Mucosa of stomach (tissue), 1 donor: ENCODE measurements at regions not wholly inside any gene's neighbourhood (a gene's known extent, or its start where the extent isn't known, plus 50 kb on each side); places are given as distances from the start of the nearest gene placed in this dataset.
"Not testable (repeated sequence)": the region's sequence is repeated elsewhere in the genome, so short reads cannot be mapped to it uniquely, and the experiment has no call there.

Experiments used
- H3K27me3 ChIP-seq: one replicate; pipeline ENCODE4 v1.7.0; 2013; ENCODE audit warnings: mild to moderate bottlenecking, low read length; ENCODE audit not compliant: control insufficient read depth, insufficient read depth
- H3K36me3 ChIP-seq: one replicate; pipeline ENCODE4 v1.7.0; 2013; ENCODE audit warnings: low read length; ENCODE audit not compliant: control insufficient read depth, insufficient read depth
- H3K4me1 ChIP-seq: one replicate; pipeline ENCODE4 v1.7.0; 2013; ENCODE audit warnings: mild to moderate bottlenecking, low read length; ENCODE audit not compliant: control insufficient read depth, insufficient read depth
- H3K4me3 ChIP-seq: one replicate; pipeline ENCODE4 v1.7.0; 2013; ENCODE audit warnings: low read length
- H3K9ac ChIP-seq: one replicate; pipeline ENCODE4 v1.7.0; 2013; ENCODE audit warnings: mild to moderate bottlenecking, low read length, moderate library complexity
- H3K9me3 ChIP-seq: one replicate; pipeline ENCODE4 v1.7.0; 2013; ENCODE audit warnings: mild to moderate bottlenecking, low read length, moderate library complexity; ENCODE audit not compliant: control insufficient read depth
- donor health status: Pancreatic carcinoma.

DNA sequence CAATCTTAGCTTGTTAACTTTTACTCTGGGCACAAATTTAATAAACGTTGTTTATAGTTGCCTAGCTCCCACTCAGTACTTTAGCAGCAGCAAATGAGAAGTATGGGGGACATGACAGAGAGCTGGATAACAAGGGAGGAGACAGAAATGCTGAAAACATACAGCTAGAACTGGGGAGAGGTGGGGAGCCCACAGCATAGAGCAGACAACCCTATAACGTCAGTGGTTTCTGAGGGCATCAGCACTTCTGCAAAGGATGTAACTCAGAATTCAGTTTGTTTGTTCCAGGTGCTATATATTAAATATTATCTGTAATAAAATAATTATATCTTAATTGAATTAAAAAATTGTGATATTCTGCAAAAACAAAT is 1098.7 kb upstream of the FANCL start:
- no peak overlapping the region for H3K4me3 ChIP-seq
- no peaks in the 10 kb centered on the region for H3K36me3 ChIP-seq
- no peaks in the 10 kb centered on the region for H3K27me3 ChIP-seq
- no peaks in the 10 kb centered on the region for H3K4me1 ChIP-seq
- H3K9ac ChIP-seq = no peak overlapping the region
- no peaks in the 10 kb centered on the region for H3K9me3 ChIP-seq

DNA sequence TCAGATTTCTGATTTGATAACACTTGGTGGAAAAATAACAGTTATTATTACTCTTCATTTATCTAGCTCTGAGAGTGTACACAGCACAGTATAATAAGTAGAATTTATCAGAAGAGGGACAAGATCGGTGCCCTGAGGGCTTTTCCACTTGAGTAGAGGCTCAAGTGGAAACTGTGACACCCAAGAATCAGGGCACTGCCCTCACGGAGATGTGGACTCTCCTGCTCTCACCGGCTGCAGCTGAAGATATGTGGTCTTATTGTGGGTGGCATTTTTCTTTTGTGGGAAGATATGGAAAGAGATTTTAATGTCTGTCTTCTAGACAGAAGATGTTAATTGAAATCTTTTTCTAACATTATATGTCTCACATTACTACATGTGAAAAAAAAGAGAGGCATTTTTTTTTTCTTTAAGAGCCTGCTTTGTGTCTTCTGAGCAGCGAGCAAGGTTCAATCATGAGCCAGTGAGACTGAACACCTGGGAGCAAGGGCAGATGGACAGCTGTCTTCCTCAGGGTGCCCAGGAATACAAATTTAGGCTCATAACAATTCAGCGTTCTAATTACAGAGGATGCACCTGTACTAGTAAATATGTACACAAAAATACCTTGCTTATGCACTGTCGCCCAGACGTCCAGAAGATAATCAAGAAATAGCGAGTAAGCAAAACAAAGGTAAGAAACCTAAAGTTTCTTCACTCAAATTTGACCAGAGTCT is 1098.2 kb upstream of the FANCL start:
- H3K4me1 ChIP-seq = no peaks in the 10 kb centered on the region
- no peaks in the 10 kb centered on the region for H3K27me3 ChIP-seq
- H3K36me3 ChIP-seq = no peaks in the 10 kb centered on the region
- H3K9ac ChIP-seq = no peak overlapping the region
- no peak overlapping the region for H3K4me3 ChIP-seq
- no peaks in the 10 kb centered on the region for H3K9me3 ChIP-seq

DNA sequence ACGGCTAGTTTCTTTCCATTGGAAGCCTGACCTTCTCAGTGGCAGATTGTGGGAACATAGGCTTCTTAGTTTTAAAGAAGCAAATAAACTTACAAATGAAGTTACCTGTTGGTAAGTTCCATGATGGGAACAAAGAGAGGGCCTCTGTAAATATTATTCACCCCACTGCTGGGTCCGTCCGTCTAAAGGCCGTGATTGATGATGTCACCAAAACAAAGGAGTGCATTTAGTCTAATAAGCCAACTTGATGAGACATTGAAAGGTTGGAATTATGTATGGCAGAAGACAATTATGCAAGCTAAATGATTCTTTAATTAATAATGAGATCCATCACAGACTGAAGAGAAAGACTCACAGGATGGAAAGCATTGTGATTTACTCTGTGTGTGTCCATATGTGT is 1091.9 kb upstream of the FANCL start:
- no peaks in the 10 kb centered on the region for H3K36me3 ChIP-seq
- H3K27me3 ChIP-seq = no peaks in the 10 kb centered on the region
- no peaks in the 10 kb centered on the region for H3K9me3 ChIP-seq
- H3K4me3 ChIP-seq = no peak overlapping the region
- no peak overlapping the region for H3K9ac ChIP-seq
- H3K4me1 ChIP-seq = no peaks in the 10 kb centered on the region

DNA sequence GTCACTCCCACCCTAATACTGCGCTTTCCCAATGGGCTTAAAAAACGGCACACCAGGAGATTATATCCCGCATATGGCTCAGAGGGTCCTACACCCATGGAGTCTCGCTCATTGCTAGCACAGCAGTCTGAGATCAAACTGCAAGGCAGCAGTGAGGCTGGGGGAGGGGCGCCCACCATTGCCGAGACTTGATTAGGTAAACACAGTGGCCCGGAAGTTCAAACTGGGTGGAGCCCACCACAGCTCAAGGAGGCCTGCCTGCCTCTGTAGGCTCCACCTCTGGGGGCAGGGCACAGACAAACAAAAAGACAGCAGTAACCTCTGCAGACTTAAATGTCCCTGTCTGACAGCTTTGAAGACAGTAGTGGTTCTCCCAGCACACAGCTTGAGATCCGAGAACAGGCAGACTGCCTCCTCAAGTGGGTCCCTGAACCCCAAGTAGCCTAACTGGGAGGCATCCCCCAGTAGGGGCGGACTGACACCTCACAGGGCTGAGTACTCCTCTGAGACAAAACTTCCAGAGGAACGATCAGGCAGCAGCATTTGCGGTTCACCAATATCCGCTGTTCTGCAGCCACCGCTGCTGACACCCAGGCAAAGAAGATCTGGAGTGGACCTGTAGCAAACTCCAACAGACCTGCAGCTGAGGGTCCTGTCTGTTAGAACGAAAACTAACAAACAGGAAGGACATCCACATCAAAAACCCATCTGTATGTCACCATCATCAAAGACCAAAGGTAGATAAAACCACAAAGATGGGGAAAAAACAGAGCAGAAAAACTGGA is 1085.6 kb upstream of the FANCL start:
- H3K4me1 ChIP-seq, H3K9me3 ChIP-seq, H3K9ac ChIP-seq, H3K36me3 ChIP-seq, H3K4me3 ChIP-seq, H3K27me3 ChIP-seq: not testable (repeated sequence)

DNA sequence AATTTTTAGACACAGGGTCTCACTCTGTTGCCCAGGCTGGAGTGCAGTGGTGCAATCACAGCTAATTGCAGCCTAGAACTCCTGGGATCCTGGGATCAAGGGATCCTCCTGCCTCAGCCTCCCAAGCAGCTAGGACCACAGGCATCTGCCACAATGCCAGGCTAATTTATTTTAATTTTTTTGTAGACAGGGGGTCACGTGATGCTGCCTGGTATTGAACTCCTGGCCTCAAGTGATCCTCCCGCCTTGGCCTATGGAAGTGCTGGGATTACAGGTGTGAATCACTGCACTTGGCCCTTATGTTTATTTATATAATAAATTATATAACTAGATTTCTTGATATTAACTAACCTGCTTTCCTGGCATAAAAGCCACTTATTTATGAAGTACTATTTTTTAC is 1081.7 kb upstream of the FANCL start:
- Histone ChIP-seq H3K9me3 (no peaks in the 10 kb centered on the region), H3K27me3 (no peaks in the 10 kb centered on the region), H3K4me3 (no peak overlapping the region), H3K9ac (no peak overlapping the region), H3K36me3 (no peaks in the 10 kb centered on the region), H3K4me1 (no peaks in the 10 kb centered on the region)

DNA sequence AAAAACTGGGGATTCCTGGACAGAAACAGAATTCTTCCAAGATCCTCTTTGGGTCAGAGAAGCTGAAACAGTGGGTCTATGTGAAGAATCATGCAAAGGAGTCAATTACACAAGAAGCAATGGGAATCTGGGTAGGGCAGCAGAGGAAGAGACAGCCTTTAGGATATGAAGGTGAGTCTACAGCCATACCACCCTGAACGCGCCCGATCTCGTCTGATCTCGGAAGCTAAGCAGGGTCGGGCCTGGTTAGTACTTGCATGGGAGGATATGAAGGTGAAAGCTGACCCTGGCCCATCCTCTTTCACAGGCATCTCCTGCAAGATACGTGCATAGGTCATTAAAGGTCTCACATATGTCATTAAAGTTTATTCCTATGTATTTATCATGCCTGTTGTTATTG is 1080.9 kb upstream of the FANCL start:
- no peaks in the 10 kb centered on the region for H3K27me3 ChIP-seq
- no peaks in the 10 kb centered on the region for H3K4me1 ChIP-seq
- H3K36me3 ChIP-seq = no peaks in the 10 kb centered on the region
- H3K9ac ChIP-seq = no peak overlapping the region
- H3K9me3 ChIP-seq = no peaks in the 10 kb centered on the region
- H3K4me3 ChIP-seq = no peak overlapping the region

DNA sequence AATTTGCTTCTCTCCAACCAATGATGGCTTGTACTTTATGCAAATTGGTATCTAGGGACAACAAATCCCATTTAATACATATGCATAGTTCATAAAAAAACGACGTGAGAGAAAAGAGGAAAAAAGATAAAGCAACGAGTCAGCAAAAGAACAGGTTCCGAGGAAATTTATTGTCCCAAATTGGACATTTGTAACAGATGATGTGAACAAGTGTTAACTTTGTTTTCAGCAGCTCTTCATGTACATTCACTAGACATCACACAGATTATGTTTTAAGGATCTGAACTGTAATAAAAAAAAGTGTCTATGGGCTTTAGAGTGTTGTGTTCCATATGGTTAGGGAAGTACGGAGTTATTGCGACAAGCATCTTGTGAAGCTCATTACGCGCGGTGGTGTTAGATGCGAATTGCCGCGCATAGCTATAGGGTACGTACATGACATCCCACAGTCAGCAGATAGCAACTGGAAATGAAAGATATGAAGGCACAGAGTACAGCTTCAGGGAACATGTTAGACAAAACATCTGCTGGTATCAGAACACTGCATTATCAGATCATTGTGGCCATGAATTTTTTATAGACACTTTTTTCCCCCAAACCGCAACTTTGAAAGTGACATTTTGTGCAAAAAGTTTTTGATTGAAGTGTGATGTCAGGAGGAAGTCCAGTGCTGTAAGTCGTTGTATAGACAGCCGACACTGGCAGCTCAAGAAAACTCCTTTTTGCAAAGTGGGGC is 1073.1 kb upstream of the FANCL start:
- Histone ChIP-seq H3K27me3 (no peaks in the 10 kb centered on the region), H3K9me3 (no peaks in the 10 kb centered on the region), H3K4me1 (no peaks in the 10 kb centered on the region), H3K4me3 (no peak overlapping the region), H3K9ac (no peak overlapping the region), H3K36me3 (no peaks in the 10 kb centered on the region)

DNA sequence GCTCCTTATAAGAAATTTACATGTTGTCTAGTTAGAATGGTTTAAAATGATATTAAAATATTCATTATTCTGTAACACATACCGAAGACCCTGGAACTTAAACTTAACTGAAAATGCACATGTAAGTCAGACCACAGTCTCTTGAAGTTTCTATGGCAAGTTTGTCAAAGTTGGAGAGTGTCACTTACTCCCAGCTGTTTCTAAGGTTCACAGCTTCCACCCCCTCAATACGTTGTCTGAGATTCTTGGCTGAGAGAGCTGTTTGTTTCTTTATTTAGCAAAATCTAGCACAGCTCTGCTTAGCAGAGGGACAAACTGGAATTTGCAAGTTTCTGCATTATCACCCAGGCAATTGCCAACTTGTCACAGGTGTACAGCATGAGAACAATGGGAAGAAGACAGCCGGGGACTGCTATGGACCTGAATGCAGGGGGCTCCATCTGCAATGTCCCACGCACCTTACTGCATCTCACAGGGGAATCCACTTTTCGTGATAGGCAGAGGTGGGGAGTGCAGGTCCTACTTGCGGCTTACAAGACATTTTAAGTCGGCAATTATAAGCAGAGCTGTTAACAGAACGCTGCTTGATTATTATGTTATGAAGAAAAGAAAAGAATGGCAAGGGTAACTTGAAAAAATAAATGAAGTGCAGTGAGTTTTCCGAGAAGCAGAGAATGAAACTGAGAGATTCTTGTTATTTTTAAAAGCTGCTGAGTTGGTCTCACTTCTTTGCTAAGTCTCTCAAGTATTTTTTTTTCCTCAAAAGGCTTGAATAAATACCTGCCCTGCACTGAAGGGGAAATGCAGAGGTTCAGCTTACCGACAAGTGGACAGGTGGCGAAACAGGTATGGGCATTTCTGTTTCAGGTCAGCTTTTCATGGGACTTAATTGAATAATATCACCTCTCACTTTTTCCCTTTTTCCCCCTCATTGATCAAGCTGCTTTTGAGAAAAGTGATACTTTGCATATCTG is 1072.1 kb upstream of the FANCL start:
- no peaks in the 10 kb centered on the region for H3K4me1 ChIP-seq
- H3K9me3 ChIP-seq = no peaks in the 10 kb centered on the region
- H3K9ac ChIP-seq = no peak overlapping the region
- H3K4me3 ChIP-seq = no peak overlapping the region
- H3K27me3 ChIP-seq = no peaks in the 10 kb centered on the region
- H3K36me3 ChIP-seq = no peaks in the 10 kb centered on the region

DNA sequence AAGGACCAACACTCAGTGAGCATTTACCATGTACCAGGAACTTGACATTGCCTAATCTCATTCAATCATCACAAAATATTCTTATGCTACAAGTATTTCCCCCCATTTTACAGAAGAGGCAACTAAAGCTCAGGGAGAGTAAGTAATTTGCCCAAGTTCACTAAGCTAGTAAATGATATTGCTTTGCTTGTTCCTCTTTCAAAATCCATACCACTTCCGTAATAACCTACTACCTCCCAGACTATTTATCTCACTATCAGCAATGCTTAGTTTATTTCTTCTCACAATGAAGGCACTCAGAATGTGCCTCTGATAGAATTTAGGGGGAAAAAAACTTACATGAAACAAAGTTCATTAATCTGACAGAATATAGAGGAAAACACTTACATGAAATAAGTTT is 1070.9 kb upstream of the FANCL start:
- H3K27me3 ChIP-seq = no peaks in the 10 kb centered on the region
- no peaks in the 10 kb centered on the region for H3K36me3 ChIP-seq
- H3K4me3 ChIP-seq = no peak overlapping the region
- H3K9me3 ChIP-seq = no peaks in the 10 kb centered on the region
- H3K9ac ChIP-seq = no peak overlapping the region
- H3K4me1 ChIP-seq = no peaks in the 10 kb centered on the region

DNA sequence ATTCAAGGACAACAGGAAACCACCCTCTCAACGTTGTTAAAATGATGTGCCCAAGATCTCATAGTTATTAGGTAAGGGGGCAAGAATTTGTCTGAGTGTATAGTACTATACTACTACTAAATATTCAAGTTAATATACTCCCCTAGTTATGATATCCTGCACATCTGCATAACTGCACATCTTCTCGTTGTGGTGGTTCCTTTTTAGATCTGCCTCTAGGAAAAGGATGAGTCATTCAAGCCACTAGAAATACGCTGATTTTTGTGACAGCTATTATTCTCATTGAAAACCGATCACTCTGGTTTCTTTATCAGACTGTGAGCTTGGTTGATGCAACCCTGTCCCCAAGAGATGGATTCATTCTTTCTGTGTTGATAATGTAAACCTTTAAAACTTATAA is 1067.0 kb upstream of the FANCL start:
- Histone ChIP-seq H3K4me3 (no peak overlapping the region), H3K36me3 (no peaks in the 10 kb centered on the region), H3K4me1 (no peaks in the 10 kb centered on the region), H3K9ac (no peak overlapping the region), H3K9me3 (no peaks in the 10 kb centered on the region), H3K27me3 (no peaks in the 10 kb centered on the region)

DNA sequence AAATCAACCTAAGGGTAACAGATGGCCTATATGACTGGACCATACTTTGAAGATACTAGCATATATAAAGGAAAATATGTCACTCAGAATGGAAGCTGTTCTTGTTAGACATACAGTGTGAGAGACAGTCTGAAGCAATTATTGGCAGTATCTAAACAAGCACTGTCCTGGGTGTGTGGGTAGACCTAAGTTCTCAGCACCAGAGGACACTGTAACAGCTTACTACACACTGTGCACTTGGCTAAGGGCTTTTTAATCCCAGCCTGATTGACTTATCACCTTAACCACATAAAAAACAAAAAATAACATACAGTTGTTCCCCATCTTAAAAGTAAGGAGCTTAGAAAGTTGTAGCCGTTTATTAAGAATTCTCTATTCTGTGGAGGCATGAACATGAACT is 1066.1 kb upstream of the FANCL start:
- no peaks in the 10 kb centered on the region for H3K36me3 ChIP-seq
- no peaks in the 10 kb centered on the region for H3K27me3 ChIP-seq
- no peaks in the 10 kb centered on the region for H3K4me1 ChIP-seq
- H3K4me3 ChIP-seq = no peak overlapping the region
- H3K9ac ChIP-seq = no peak overlapping the region
- H3K9me3 ChIP-seq = no peaks in the 10 kb centered on the region
